ENCODE measurements at regions not wholly inside any gene's neighbourhood (a gene's known extent, or its start where the extent isn't known, plus 50 kb on each side); places are given as distances from the start of the nearest gene placed in this dataset.

DNA sequence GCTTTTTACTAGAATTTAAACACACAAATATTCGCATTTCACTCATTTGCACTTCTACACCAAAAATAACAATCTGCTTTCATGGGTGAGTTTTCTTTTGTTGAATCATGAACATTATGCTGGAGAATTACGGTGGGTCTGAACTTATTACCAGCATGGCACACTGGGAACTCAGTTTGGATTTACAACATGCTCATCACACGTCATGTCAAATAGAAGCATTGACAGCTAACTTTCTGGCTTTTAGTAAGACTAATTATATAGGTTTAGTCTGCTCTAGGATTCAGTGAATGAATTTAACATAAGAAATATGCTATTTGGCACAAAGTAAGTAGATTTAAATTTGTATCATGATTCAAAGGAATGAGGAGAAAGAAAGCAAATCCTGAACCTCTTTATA is 290.4 kb downstream of the TMEM167A start:
- FAIRE-seq: no peak
- TF ChIP-seq SUZ12 (IDR thresholded peaks at IDR 0.05; ENCODE audit: low read length) (no peak), KDM4A (IDR thresholded peaks at IDR 0.05; ENCODE audit: low read depth, low read length, severe bottlenecking) (no peak)

More for the DNA sequence above, 290.4 kb downstream of the TMEM167A start:
- no peak overlapping the region for H3K4me2 ChIP-seq (ENCODE audit: insufficient read depth in 1 of 2, low read depth in 2 of 2, low read length in 2 of 2)
- H4K91ac ChIP-seq (replicated peaks; ENCODE audit: insufficient read length, low read length): no peak overlapping the region
- 82% methylated on average over 3 of the region's 3 CpGs; no CpG with 5 or more reads in 1 of the 2 experiments for WGBS, 2 experiments (ENCODE audit: extremely low coverage in 1 of 2, insufficient coverage in 1 of 2, insufficient read length in 1 of 2, insufficient replicate concordance in 2 of 2, low coverage in 1 of 2, low lambda C conversion rate in 2 of 2, missing lambda C conversion rate in 1 of 2)
- no peak overlapping the region for H2BK12ac ChIP-seq (ENCODE audit: low read depth, low read length)
- H3K36me3 ChIP-seq (ENCODE audit: control insufficient read depth in 2 of 4, insufficient read depth in 4 of 4, low read length in 3 of 4): no peaks in the 10 kb centered on the region
- H3K9me3 ChIP-seq (ENCODE audit: insufficient read depth in 2 of 2, low read depth in 1 of 2, low read length in 1 of 2): no peaks in the 10 kb centered on the region
- H3K4ac ChIP-seq (replicated peaks; ENCODE audit: insufficient read length, low read depth, low read length): no peak overlapping the region
- no peaks in the 10 kb centered on the region for H3K4me1 ChIP-seq (replicated peaks in 1 of 4; ENCODE audit: control insufficient read depth in 3 of 4, insufficient read depth in 4 of 4, low read length in 3 of 4)
- POLR2A ChIA-PET (ENCODE audit: partially characterized antibody): no interaction called here
- H3K79me1 ChIP-seq (ENCODE audit: low read depth, low read length): no peaks in the 10 kb centered on the region
- no peaks in the 10 kb centered on the region for H3K23me2 ChIP-seq (ENCODE audit: low read depth, low read length)
- no peak overlapping the region for H3K14ac ChIP-seq (ENCODE audit: insufficient read length)
- no peak overlapping the region for H3K18ac ChIP-seq (ENCODE audit: extremely low read depth, low read length)
- no peaks in the 10 kb centered on the region for H3K79me2 ChIP-seq (ENCODE audit: control insufficient read depth in 1 of 2, insufficient read depth in 2 of 2, low read length in 2 of 2)
- no peak overlapping the region for H3K23ac ChIP-seq (ENCODE audit: insufficient read length)
- no peak overlapping the region for H2BK120ac ChIP-seq (replicated peaks; ENCODE audit: low read depth, low read length)
- H4K8ac ChIP-seq (ENCODE audit: extremely low read depth, insufficient read depth, low read length): no peak overlapping the region
- no peak overlapping the region for H2AK5ac ChIP-seq (ENCODE audit: low read depth, low read length)
- no peak overlapping the region for H3K56ac ChIP-seq (replicated peaks; ENCODE audit: insufficient read length, low read depth, low read length)
- CTCF ChIA-PET (ENCODE audit: partially characterized antibody): interaction anchor here (0.6 to 2.6 kb wide), 6 partner anchors 7 to 432 kb away, joined by 3 to 11 read pairs (median 4); no protein-coding TSS in a partner anchor
- H3K4me3 ChIP-seq (ENCODE audit: extremely low read depth in 1 of 4, insufficient read depth in 2 of 4, low read depth in 3 of 4, low read length in 4 of 4): no peak overlapping the region
- no peak overlapping the region for H2BK20ac ChIP-seq (ENCODE audit: low read length)
- H3K27me3 ChIP-seq (replicated peaks in 1 of 4; ENCODE audit: control insufficient read depth in 3 of 4, extremely low read depth in 1 of 4, insufficient read depth in 3 of 4, low read length in 3 of 4): no peaks in the 10 kb centered on the region
- H2AFZ ChIP-seq (ENCODE audit: low read length): no peak overlapping the region
- H3K27ac ChIP-seq (ENCODE audit: low read depth, low read length): no peak overlapping the region
- no peaks in the 10 kb centered on the region for H4K20me1 ChIP-seq (replicated peaks in 1 of 2; ENCODE audit: control insufficient read depth in 1 of 2, insufficient read depth in 2 of 2, low read length in 2 of 2)
- H3K9ac ChIP-seq (replicated peaks in 1 of 4; ENCODE audit: extremely low read depth in 1 of 4, low read depth in 3 of 4, low read length in 3 of 4): no peak overlapping the region
- H2BK15ac ChIP-seq (ENCODE audit: low read length): no peak overlapping the region
- no peak overlapping the region for H4K5ac ChIP-seq (ENCODE audit: insufficient read length, low read depth, low read length)
- H2BK5ac ChIP-seq (ENCODE audit: low read depth, low read length): no peak overlapping the region
- DNase-seq (ENCODE audit: low read depth in 1 of 2, low spot score in 2 of 2): no peak

Measured in H1 (cell line).